CD14-positive monocyte (primary cell): ENCODE measurements at regions not wholly inside any gene's neighbourhood (a gene's known extent, or its start where the extent isn't known, plus 50 kb on each side); places are given as distances from the start of the nearest gene placed in this dataset.

ENCODE experiments used
- DNase-seq, 3 donors: peaks; one replicate each; pipeline ENCODE4 v3.0.0-alpha.2; 2011 to 2022
- H2AFZ ChIP-seq: 2 replicates; pipeline ENCODE4 v1.6.0; 2012; ENCODE audit warnings: mild to moderate bottlenecking, low read depth, low read length, inconsistent platforms; ENCODE audit not compliant: insufficient read depth, poor library complexity, severe bottlenecking
- H3K27ac ChIP-seq, 2 donors: 1 replicate in 1 of 2; 2 replicates in 1 of 2; pipeline ENCODE4 v1.5.1; 2012 to 2013; ENCODE audit warnings: low read length in 2 of 2, control low read depth in 1 of 2, inconsistent platforms in 1 of 2, low read depth in 1 of 2, mild to moderate bottlenecking in 1 of 2
- H3K27me3 ChIP-seq, 2 donors: one replicate each; pipeline versions ENCODE4 v1.6.0 to v1.6.1; 2011 to 2013; ENCODE audit warnings: low read length in 2 of 2; ENCODE audit not compliant: control insufficient read depth in 2 of 2, insufficient read depth in 2 of 2
- H3K36me3 ChIP-seq, 2 donors: replicated peaks in 1 of 2; 1 replicate in 1 of 2; 2 replicates in 1 of 2; pipeline versions ENCODE4 v1.5.1 to v1.6.1; 2012 to 2013; ENCODE audit warnings: low read length in 2 of 2, control low read depth in 1 of 2, inconsistent platforms in 1 of 2, mild to moderate bottlenecking in 1 of 2; ENCODE audit not compliant: insufficient read depth in 2 of 2, control insufficient read depth in 1 of 2
- H3K4me1 ChIP-seq, 2 donors: 1 replicate in 1 of 2; 2 replicates in 1 of 2; pipeline versions ENCODE4 v1.5.1 to v1.6.1; 2012 to 2013; ENCODE audit warnings: low read length in 2 of 2, control low read depth in 1 of 2, inconsistent platforms in 1 of 2, mild to moderate bottlenecking in 1 of 2, moderate library complexity in 1 of 2; ENCODE audit not compliant: insufficient read depth in 2 of 2, control insufficient read depth in 1 of 2
- H3K4me2 ChIP-seq: replicated peaks from 2 replicates; pipeline ENCODE3; 2012; ENCODE audit warnings: low read length, moderate library complexity, mild to moderate bottlenecking; ENCODE audit not compliant: poor library complexity, severe bottlenecking; ENCODE audit errors: extremely low read depth
- H3K4me3 ChIP-seq, 3 experiments: fragments of 200-600 bp in 1 of 3; sonication (generic) in 1 of 3; replicated peaks in 1 of 3; 1 replicate in 2 of 3; 2 replicates in 1 of 3; pipeline ENCODE4 v1.5.1; 2011 to 2013; ENCODE audit warnings: low read length in 3 of 3, mild to moderate bottlenecking in 3 of 3, control low read depth in 2 of 3, low read depth in 2 of 3, inconsistent platforms in 1 of 3, moderate library complexity in 1 of 3
- H3K79me2 ChIP-seq: 2 replicates; pipeline ENCODE4 v1.6.0; 2012; ENCODE audit warnings: mild to moderate bottlenecking, control low read depth, inconsistent platforms, low read length, moderate library complexity; ENCODE audit not compliant: insufficient read depth
- H3K9ac ChIP-seq: 2 replicates; pipeline ENCODE4 v1.6.0; 2017; ENCODE audit warnings: low read length, mild to moderate bottlenecking; ENCODE audit not compliant: insufficient read depth, poor library complexity, severe bottlenecking
- H3K9me3 ChIP-seq, 2 donors: replicated peaks in 1 of 2; 1 replicate in 1 of 2; 2 replicates in 1 of 2; pipeline versions ENCODE4 v1.5.1 to v1.6.1; 2012 to 2013; ENCODE audit warnings: low read length in 2 of 2, control low read depth in 1 of 2; ENCODE audit not compliant: control insufficient read depth in 1 of 2, insufficient read depth in 1 of 2
- H4K20me1 ChIP-seq: 2 replicates; pipeline ENCODE4 v1.6.0; 2012; ENCODE audit warnings: mild to moderate bottlenecking, low read length, control low read depth, moderate library complexity; ENCODE audit not compliant: insufficient read depth
- H3K27ac Mint-ChIP-seq, 7 donors: one replicate each; pipeline ENCODE4 v1.8.0; 2020; ENCODE audit warnings: mild to moderate bottlenecking in 7 of 7, mixed read lengths in 7 of 7, moderate library complexity in 6 of 7, inconsistent platforms in 2 of 7
- H3K27me3 Mint-ChIP-seq, 3 donors: one replicate each; pipeline ENCODE4 v1.8.0; 2021 to 2022; ENCODE audit warnings: low read depth in 3 of 3, mild to moderate bottlenecking in 3 of 3, mixed read lengths in 3 of 3, moderate library complexity in 3 of 3, inconsistent platforms in 1 of 3
- H3K36me3 Mint-ChIP-seq, 2 donors: one replicate each; pipeline ENCODE4 v1.8.0; 2020; ENCODE audit warnings: mixed read lengths in 2 of 2, inconsistent platforms in 1 of 2, mild to moderate bottlenecking in 1 of 2
- H3K4me1 Mint-ChIP-seq: one replicate; pipeline ENCODE4 v1.8.0; 2020; ENCODE audit warnings: mild to moderate bottlenecking, mixed read lengths
- H3K4me3 Mint-ChIP-seq, 2 donors: one replicate each; pipeline ENCODE4 v1.8.0; 2020; ENCODE audit warnings: mild to moderate bottlenecking in 2 of 2, mixed read lengths in 2 of 2, moderate library complexity in 1 of 2
- H3K9me3 Mint-ChIP-seq, 7 donors: one replicate each; pipeline ENCODE4 v1.8.0; 2020 to 2022; ENCODE audit warnings: mixed read lengths in 7 of 7, mild to moderate bottlenecking in 6 of 7, moderate library complexity in 6 of 7, inconsistent platforms in 2 of 7
- CTCF ChIP-seq: fragments of 200-600 bp; IDR thresholded peaks from one replicate; pipeline ENCODE4 v1.8.0; 2022; ENCODE audit warnings: antibody characterized with exemption, mild to moderate bottlenecking
- WGBS: methylation state at CpG from one replicate; pipeline ENCODE4 v1.1.5; 2013; ENCODE audit warnings: missing lambda C conversion rate; ENCODE audit not compliant: insufficient coverage; 5-methylcytosine and 5-hydroxymethylcytosine counted together
- intact Hi-C, 2 donors: fragments of 100-400 bp; cut with micrococcal nuclease; formaldehyde crosslinking; loops; one replicate each; pipeline versions ENCODE4 v1.15.0 to v1.15.1; 2023

- peaks cover 11 to 26% (median 13%) of the 10 kb centered on the region in 3 donors for H3K27me3 Mint-ChIP-seq
- DNase-seq = no peak
- Histone ChIP-seq H3K79me2 (no peaks in the 10 kb centered on the region), H3K9ac (no peak overlapping the region), H4K20me1 (no peaks in the 10 kb centered on the region), H3K36me3 (no peaks in the 10 kb centered on the region), H3K4me3 (no peak overlapping the region), H3K9me3 (no peaks in the 10 kb centered on the region), H3K27ac (no peak overlapping the region), H3K4me2 (no peak overlapping the region), H3K27me3 (peaks cover 9 to 27% of the 10 kb centered on the region in 2 donors), H2AFZ (no peak overlapping the region), H3K4me1 (no peaks in the 10 kb centered on the region)
- no peaks in the 10 kb centered on the region for H3K9me3 Mint-ChIP-seq
- H3K4me3 Mint-ChIP-seq = no peak overlapping the region
- H3K4me1 Mint-ChIP-seq = peaks cover 3% of the 10 kb centered on the region
- intact Hi-C loops = loop anchor here (5.0 kb wide), 2 partner anchors 894 to 909 kb away; no protein-coding TSS in a partner anchor
- TF ChIP-seq CTCF = no peak
- H3K27ac Mint-ChIP-seq = no peak overlapping the region
- no peaks in the 10 kb centered on the region for H3K36me3 Mint-ChIP-seq
- 83% methylated on average over 2 of the region's 3 CpGs for WGBS
Measured at GRCh38 chr5:87782916-87783315, 370.2 kb upstream of the CCNH start.

GRCh38 chr5:87781976-87782375 lies 369.2 kb upstream of the CCNH start:
- intact Hi-C loops = loop anchor here (5.0 kb wide), 2 partner anchors 895 to 910 kb away; no protein-coding TSS in a partner anchor
- peaks cover 11 to 25% (median 13%) of the 10 kb centered on the region in 3 donors for H3K27me3 Mint-ChIP-seq
- H2AFZ ChIP-seq = no peak overlapping the region
- no peak overlapping the region for H3K9ac ChIP-seq
- no peaks in the 10 kb centered on the region for H3K36me3 Mint-ChIP-seq
- H3K79me2 ChIP-seq = no peaks in the 10 kb centered on the region
- no peak overlapping the region for H3K27ac Mint-ChIP-seq
- no peak overlapping the region for H3K4me3 ChIP-seq
- peaks cover 3% of the 10 kb centered on the region for H3K4me1 Mint-ChIP-seq
- H4K20me1 ChIP-seq = no peaks in the 10 kb centered on the region
- no peak for DNase-seq
- WGBS = no CpG with 5 or more reads among the region's 2 CpGs
- H3K9me3 Mint-ChIP-seq = no peaks in the 10 kb centered on the region
- H3K4me2 ChIP-seq = no peak overlapping the region
- peaks cover 9 to 27% of the 10 kb centered on the region in 2 donors for H3K27me3 ChIP-seq
- H3K4me3 Mint-ChIP-seq = no peak overlapping the region
- no peaks in the 10 kb centered on the region for H3K36me3 ChIP-seq
- H3K4me1 ChIP-seq = no peaks in the 10 kb centered on the region
- H3K27ac ChIP-seq = no peak overlapping the region
- H3K9me3 ChIP-seq = no peaks in the 10 kb centered on the region
- no peak for TF ChIP-seq CTCF
